Activated naive CD8-positive, alpha-beta T cell treated with anti-CD3 and anti-CD28 coated beads, Interleukin-2, amount 10 ng/mL, durations not matched to agents 7 days and 5 days (primary cell): ENCODE measurements at regions not wholly inside any gene's neighbourhood (a gene's known extent, or its start where the extent isn't known, plus 50 kb on each side); places are given as distances from the start of the nearest gene placed in this dataset.
"Not testable (repeated sequence)": the region's sequence is repeated elsewhere in the genome, so short reads cannot be mapped to it uniquely, and the experiment has no call there.

ENCODE experiments used
- ATAC-seq: fragments of 150-1000 bp; cut with Tn5 transposase; one replicate; pipeline ENCODE4 v1.10.0; 2021; ENCODE audit warnings: low read depth, moderate library complexity
- POLR2A ChIA-PET: fragments of 350-600 bp; sonication (Branson Sonifier 250); formaldehyde crosslinking; loops from one replicate; lab custom pipeline; 2021; ENCODE audit warnings: antibody characterized with exemption; lab: Charles Lee
- DNase-seq: peaks from one replicate; pipeline ENCODE4 v3.0.0; 2021
- H3K27ac Mint-ChIP-seq: one replicate; pipeline ENCODE4 v1.8.0; 2022; ENCODE audit warnings: mild to moderate bottlenecking, mixed read lengths
- H3K27me3 Mint-ChIP-seq: one replicate; pipeline ENCODE4 v1.8.0; 2022; ENCODE audit warnings: mild to moderate bottlenecking, moderate library complexity, mixed read lengths
- H3K36me3 Mint-ChIP-seq: one replicate; pipeline ENCODE4 v1.8.0; 2021; ENCODE audit warnings: mild to moderate bottlenecking, mixed read lengths
- H3K4me1 Mint-ChIP-seq: one replicate; pipeline ENCODE4 v1.8.0; 2021; ENCODE audit warnings: mixed read lengths
- H3K4me3 Mint-ChIP-seq: one replicate; pipeline ENCODE4 v1.8.0; 2022; ENCODE audit warnings: mild to moderate bottlenecking, moderate library complexity, mixed read lengths
- H3K9me3 Mint-ChIP-seq: one replicate; pipeline ENCODE4 v1.8.0; 2021; ENCODE audit warnings: mixed read lengths

DNA sequence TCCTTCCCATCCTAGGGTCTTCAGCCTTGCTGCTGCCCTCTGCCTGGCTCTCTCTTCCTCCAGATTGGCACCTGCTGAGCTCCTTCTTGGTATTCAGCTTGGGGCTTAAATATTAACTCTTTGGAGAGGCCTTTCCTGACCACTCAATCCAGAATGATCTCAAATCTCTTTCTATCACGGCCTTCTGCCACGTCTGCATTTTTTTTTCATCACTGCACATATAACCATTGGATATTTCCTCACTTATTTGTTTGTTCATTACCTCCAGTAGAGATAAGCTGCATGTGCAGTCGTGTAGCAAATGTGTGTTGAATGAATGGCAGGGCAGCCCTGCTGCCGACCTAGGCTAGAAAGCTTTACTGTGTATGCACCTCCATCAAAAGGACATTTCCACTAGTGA is 51.6 kb upstream of the MPP7 start:
- POLR2A ChIA-PET, result interaction anchor here (1.6 kb wide), 1 partner anchor 12 kb away, joined by 5 read pairs; no protein-coding TSS in a partner anchor
- Mint-ChIP-seq H3K27ac (no peak overlapping the region), H3K36me3 (peaks cover 3% of the 10 kb centered on the region)

DNA sequence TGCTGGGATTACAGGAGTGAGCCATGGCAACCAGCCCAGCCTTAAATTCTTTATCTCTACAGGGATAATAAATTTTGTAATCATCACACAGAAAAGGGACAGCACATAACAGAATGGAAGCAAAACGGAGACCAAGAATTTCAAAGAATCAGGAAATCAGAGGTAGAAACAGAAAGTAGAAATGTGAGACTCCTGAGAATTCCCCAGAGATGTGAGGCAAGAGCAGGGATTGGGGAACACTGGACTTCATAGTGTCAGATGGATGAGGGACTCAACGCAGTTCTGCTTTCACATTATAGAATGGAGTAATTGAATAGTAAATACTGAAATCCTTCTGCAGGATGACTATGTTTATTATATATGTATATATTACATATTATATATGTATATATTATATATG is 52.5 kb upstream of the MPP7 start:
- peaks cover 7% of the 10 kb centered on the region for H3K4me1 Mint-ChIP-seq
- no peak overlapping the region for H3K4me3 Mint-ChIP-seq
- no peak for DNase-seq
- no peaks in the 10 kb centered on the region for H3K27me3 Mint-ChIP-seq
- no peaks in the 10 kb centered on the region for H3K9me3 Mint-ChIP-seq
- POLR2A ChIA-PET, result interaction anchor here (1.6 kb wide), 1 partner anchor 11 kb away, joined by 5 read pairs; no protein-coding TSS in a partner anchor
- H3K36me3 Mint-ChIP-seq, result peaks cover 2% of the 10 kb centered on the region
- ATAC-seq, result no peak
- H3K27ac Mint-ChIP-seq, result no peak overlapping the region

More for the DNA sequence above, 51.6 kb upstream of the MPP7 start:
- no peaks in the 10 kb centered on the region for H3K27me3 Mint-ChIP-seq
- H3K4me1 Mint-ChIP-seq, result peaks cover 7% of the 10 kb centered on the region
- no peak for ATAC-seq
- no peaks in the 10 kb centered on the region for H3K9me3 Mint-ChIP-seq
- H3K4me3 Mint-ChIP-seq, result no peak overlapping the region
- DNase-seq, result no peak

DNA sequence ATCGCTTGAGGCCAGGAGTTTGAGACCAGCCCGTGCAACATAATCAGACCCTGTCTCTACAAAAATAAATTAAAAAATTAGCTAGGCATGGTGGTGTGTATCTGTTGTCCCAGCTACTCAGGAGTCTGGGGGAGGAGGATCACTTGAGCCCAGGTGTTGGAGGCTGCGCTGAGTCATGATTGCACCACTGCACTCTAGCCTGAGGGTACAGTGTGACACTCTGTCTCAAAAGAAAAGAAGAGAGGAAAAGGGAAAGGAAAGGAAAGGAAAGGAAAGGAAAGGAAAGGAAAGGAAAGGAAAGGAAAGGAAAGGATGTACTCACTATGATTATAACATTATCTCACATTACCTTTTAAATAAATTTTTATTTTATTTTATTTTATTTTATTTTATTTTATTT is 56.5 kb upstream of the MPP7 start:
- Mint-ChIP-seq H3K36me3 (peaks cover 2% of the 10 kb centered on the region), H3K27me3 (no peaks in the 10 kb centered on the region), H3K9me3 (peaks cover 2% of the 10 kb centered on the region), H3K27ac (no peak overlapping the region), H3K4me3 (no peak overlapping the region), H3K4me1 (peaks cover 10% of the 10 kb centered on the region)
- POLR2A ChIA-PET, result interaction anchor here (0.9 to 1.7 kb wide), 3 partner anchors 9 to 25 kb away, joined by 3 to 6 read pairs (median 4); no protein-coding TSS in a partner anchor
- ATAC-seq (no peak), DNase-seq (no peak)

DNA sequence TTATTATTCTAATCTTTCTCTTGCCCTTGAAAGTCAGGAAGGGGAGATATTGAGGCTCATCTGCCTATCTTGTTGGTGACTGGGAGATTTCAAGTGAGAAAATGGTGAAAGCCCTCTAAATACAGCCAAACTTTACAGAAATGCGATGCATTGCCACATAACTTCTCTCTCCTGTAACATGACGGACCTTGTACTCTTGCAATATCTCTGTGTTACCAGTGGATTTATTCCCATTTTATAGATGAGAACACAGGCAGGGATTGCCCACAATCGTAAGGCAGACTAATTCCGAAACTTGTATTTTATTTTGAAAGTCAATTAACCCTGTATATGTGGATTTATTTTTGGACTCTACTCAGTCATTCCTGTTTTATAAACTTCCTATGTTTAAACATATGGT is 57.3 kb upstream of the MPP7 start:
- Mint-ChIP-seq H3K9me3 (peaks cover 2% of the 10 kb centered on the region), H3K27me3 (no peaks in the 10 kb centered on the region), H3K4me1 (peaks cover 11% of the 10 kb centered on the region), H3K4me3 (no peak overlapping the region), H3K27ac (no peak overlapping the region), H3K36me3 (peaks cover 2% of the 10 kb centered on the region)
- POLR2A ChIA-PET, result no interaction called here
- no peak for DNase-seq
- ATAC-seq, result no peak

DNA sequence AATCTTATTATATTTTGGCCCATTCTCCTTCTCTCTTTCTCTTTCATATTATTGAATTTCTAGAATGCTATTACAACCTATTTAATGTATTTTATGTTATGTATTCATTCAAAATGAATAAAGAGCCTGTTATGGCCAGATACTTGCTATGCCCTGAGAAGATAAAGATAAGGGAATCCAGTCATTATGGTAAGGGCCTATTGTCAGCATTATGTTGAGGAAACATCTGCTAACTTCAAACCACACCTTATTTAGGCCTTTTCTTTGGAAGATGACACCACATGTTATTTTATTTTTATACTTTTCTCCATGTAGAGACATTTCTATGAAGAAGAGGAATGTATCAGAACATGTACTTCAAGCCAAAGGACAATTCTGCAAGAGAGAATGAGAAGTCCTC is 60.5 kb upstream of the MPP7 start:
- Mint-ChIP-seq H3K36me3 (peaks cover 2% of the 10 kb centered on the region), H3K27me3 (no peaks in the 10 kb centered on the region), H3K4me1 (peaks cover 29% of the 10 kb centered on the region), H3K9me3 (peaks cover 2% of the 10 kb centered on the region), H3K4me3 (no peak overlapping the region), H3K27ac (no peak overlapping the region)
- DNase-seq (no peak), ATAC-seq (no peak)
- POLR2A ChIA-PET, result interaction anchor here (12.8 kb wide), 1 partner anchor 31 kb away, joined by 235 read pairs; no protein-coding TSS in a partner anchor

DNA sequence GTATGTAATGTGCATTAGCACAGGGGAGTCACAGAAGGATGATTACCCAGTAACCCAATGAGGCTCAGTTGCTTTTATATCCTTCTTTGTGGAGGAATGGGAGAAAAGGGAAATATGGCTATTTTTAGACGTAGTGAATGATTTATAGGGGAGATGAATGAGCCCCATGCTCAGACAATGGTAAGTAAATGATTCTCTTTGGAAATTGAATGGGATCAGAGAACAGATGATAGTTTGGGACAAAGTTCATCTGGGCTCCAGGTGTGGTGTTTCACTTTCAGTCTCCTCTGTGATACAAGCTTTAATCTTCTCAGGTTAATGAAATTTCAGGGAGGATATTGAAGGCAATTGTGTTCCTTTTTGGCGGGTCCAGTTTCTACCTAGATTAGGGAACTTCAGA is 63.0 kb upstream of the MPP7 start:
- ATAC-seq, result no peak
- H3K36me3 Mint-ChIP-seq, result peaks cover 10% of the 10 kb centered on the region
- peaks cover 3% of the 10 kb centered on the region for H3K9me3 Mint-ChIP-seq
- DNase-seq, result no peak
- peak overlapping the region; percentile 81 for H3K4me3 Mint-ChIP-seq
- peaks cover 41% of the 10 kb centered on the region for H3K4me1 Mint-ChIP-seq
- peak overlapping the region; percentile 98 for H3K27ac Mint-ChIP-seq
- POLR2A ChIA-PET, result interaction anchor here (1.2 to 12.8 kb wide), 5 partner anchors 11 to 63 kb away, joined by 3 to 235 read pairs (median 5); partner anchors contain the start of gene MPP7
- no peaks in the 10 kb centered on the region for H3K27me3 Mint-ChIP-seq

DNA sequence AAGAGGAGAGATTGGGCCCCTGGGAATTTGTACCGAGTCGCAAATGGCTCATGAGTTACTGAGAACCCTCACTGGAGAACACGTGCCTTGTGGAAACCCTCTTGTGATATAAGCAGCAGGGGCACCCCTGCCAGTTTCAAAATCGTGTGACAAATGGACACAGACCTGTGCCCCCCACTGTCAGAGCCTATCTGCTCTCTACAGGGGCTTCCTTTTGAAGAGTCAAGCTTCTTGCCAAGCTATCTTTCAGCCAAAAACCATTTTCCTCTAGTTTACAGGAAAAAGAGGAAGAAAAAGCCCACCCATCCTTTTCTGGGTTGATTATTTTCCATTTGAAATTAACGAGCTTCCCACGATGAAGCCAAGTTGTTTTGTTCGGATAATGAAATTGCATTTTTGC is 64.1 kb upstream of the MPP7 start:
- ATAC-seq (no peak), DNase-seq (no peak)
- H3K36me3 Mint-ChIP-seq, result peaks cover 10% of the 10 kb centered on the region
- H3K9me3 Mint-ChIP-seq, result peaks cover 2% of the 10 kb centered on the region
- peaks cover 41% of the 10 kb centered on the region for H3K4me1 Mint-ChIP-seq
- POLR2A ChIA-PET, result interaction anchor here (1.3 to 12.8 kb wide), 5 partner anchors 12 to 65 kb away, joined by 3 to 235 read pairs (median 6); partner anchors contain the start of gene MPP7
- peak overlapping the region; percentile 98 for H3K27ac Mint-ChIP-seq
- H3K4me3 Mint-ChIP-seq, result no peak overlapping the region
- H3K27me3 Mint-ChIP-seq, result no peaks in the 10 kb centered on the region

DNA sequence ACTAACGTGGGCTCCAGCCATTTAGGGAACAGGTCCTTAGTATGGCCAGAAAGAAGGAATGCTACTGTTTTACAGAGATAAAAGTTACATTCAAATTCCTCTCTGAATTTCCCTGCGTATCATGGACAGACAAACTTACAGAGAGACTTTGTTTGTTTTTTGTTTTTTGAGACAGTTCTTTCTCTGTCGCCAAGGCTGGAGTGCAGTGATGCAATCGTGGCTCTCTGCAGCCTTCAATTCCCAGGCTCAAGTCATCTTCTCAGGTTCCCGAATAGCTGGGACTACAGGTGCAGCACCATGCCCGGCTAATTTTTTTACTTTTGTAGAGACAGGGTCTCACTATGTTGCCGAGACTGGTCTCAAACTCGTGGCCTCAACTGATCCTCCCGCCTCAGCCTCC is 64.5 kb upstream of the MPP7 start:
- H3K36me3 Mint-ChIP-seq, result peaks cover 10% of the 10 kb centered on the region
- DNase-seq, result no peak
- POLR2A ChIA-PET, result interaction anchor here (1.0 to 12.8 kb wide), 7 partner anchors 10 to 1125 kb away, joined by 3 to 235 read pairs (median 9); partner anchors contain the start of gene MPP7
- H3K4me3 Mint-ChIP-seq, result peak overlapping the region; percentile 81
- ATAC-seq, result no peak
- H3K4me1 Mint-ChIP-seq, result peaks cover 41% of the 10 kb centered on the region
- H3K27ac Mint-ChIP-seq, result peak overlapping the region; percentile 98
- H3K27me3 Mint-ChIP-seq, result no peaks in the 10 kb centered on the region
- peaks cover 2% of the 10 kb centered on the region for H3K9me3 Mint-ChIP-seq

DNA sequence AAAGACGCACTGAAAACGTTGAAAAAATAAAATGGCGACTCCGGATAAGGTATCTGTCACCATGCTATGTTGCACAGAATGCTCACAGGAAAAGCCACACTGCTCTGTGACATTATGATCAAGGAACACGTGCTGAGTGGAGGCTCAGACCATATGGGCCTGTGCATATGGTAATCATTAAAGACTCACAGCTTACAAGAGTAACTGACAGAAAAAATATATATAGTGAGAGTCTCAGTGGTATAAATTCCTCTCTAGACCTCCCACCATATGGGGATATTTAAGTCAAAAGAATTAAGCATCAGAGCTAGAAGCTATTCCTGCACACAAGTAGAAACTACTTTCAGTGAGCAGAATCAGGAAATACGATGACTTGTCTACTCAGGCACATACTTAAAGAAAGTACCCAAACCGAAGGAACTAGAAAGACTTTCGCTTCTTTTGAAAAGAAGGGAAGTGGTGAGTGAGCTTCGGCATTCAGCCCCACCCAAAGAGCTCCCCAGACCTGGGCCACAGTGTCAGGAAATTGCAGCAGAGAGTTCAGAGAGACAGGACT is 65.1 kb upstream of the MPP7 start:
- Mint-ChIP-seq H3K27me3 (no peaks in the 10 kb centered on the region), H3K4me3 (peak overlapping the region; percentile 81), H3K4me1 (peaks cover 40% of the 10 kb centered on the region), H3K27ac (peak overlapping the region; percentile 98), H3K36me3 (peaks cover 10% of the 10 kb centered on the region), H3K9me3 (peaks cover 2% of the 10 kb centered on the region)
- DNase-seq (peak; percentile 51), ATAC-seq (peak; percentile 94)
- POLR2A ChIA-PET, result interaction anchor here (0.7 to 12.8 kb wide), 10 partner anchors 9 to 1126 kb away, joined by 3 to 235 read pairs (median 3); partner anchors contain the start of genes MPP7 and WAC

DNA sequence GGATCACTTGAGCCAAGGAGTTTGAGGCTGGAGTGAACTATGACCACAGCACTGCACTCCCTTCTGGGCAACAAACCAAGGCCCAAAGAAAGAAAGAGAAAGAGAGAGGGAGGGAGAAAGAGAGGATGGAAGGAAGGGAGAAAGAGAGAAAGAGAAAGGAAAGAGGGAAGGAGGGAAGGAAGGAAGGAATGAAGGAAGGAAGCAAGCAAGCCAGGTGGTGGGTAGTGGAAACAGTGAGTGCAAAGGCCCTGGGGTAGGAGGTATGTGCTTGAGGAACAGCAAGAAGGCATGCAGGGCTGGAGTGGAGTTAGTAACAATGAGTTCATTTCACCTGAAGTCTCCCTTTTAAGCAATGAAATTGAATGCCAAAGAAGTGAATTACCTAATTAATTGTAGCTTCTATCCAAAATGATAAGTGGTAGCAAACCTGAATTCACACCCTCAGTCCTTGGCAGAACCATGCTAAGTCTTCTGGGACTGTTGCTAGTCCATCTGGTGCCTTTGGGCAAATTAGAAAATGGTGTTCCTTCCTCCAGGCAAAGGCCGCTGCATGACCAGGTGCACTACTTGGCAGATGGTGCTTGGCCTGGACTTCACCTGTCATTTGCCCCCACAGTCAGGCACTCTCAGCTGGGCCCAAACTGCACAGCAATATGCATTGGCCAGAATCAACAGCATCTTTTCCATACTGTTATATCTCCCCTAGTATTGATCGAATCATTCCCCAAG is 67.4 kb upstream of the MPP7 start:
- ATAC-seq, result no peak
- Mint-ChIP-seq H3K27me3 (no peaks in the 10 kb centered on the region), H3K36me3 (peaks cover 10% of the 10 kb centered on the region), H3K4me1 (peaks cover 36% of the 10 kb centered on the region), H3K27ac (peak overlapping the region; percentile 74), H3K4me3 (peak overlapping the region; percentile 8), H3K9me3 (peaks cover 2% of the 10 kb centered on the region)
- DNase-seq, result no peak
- POLR2A ChIA-PET, result interaction anchor here (2.6 to 12.8 kb wide), 2 partner anchors 11 to 38 kb away, joined by 25 to 235 read pairs; no protein-coding TSS in a partner anchor

DNA sequence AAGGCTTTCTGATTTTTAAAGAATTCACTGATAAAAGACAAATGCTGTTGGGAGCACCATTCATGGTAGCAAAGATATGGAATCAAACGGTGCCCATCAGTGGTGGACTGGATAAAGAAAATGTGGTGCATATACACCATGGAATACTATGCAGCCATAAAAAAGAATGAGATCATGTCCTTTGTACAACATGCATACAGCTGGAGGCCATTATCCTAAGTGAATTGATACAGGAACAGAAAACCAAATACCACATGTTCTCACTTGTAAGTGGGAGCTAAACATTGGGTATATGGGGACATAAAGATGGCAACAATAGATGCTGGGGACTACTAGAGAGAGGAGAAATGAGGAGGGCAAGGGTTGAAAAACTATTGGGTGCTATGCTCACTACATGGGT is 68.8 kb upstream of the MPP7 start:
- not testable (repeated sequence) for H3K27ac Mint-ChIP-seq, DNase-seq, H3K9me3 Mint-ChIP-seq, H3K4me3 Mint-ChIP-seq, H3K36me3 Mint-ChIP-seq, H3K27me3 Mint-ChIP-seq, ATAC-seq
- peaks cover 26% of the 10 kb centered on the region for H3K4me1 Mint-ChIP-seq
- POLR2A ChIA-PET, result interaction anchor here (1.2 to 12.8 kb wide), 2 partner anchors 39 to 69 kb away, joined by 7 to 235 read pairs; partner anchors contain the start of gene MPP7

DNA sequence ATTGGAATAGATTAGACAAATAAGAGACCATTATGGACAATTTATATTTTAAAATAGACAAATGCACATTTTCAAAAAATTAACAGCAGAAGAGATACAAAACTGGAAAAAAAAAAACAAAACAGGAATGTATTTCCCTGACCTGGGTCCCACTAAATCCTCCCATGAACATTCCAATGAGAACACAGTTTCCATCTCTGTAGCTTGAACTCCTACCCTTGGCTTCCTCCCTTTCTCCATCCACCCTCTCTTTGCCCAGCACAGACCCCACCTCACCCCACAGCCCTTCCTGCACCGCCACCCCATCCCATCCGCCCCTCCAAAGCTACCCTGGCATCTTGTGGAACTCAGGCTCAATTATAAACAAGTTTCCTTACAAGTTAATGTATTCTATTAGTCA is 71.2 kb upstream of the MPP7 start:
- DNase-seq, result no peak
- no peak overlapping the region for H3K4me3 Mint-ChIP-seq
- POLR2A ChIA-PET, result interaction anchor here (0.6 to 12.8 kb wide), 2 partner anchors 41 to 166 kb away, joined by 3 to 235 read pairs; no protein-coding TSS in a partner anchor
- H3K9me3 Mint-ChIP-seq, result peaks cover 2% of the 10 kb centered on the region
- H3K36me3 Mint-ChIP-seq, result peaks cover 5% of the 10 kb centered on the region
- peaks cover 13% of the 10 kb centered on the region for H3K4me1 Mint-ChIP-seq
- no peaks in the 10 kb centered on the region for H3K27me3 Mint-ChIP-seq
- ATAC-seq, result no peak
- no peak overlapping the region for H3K27ac Mint-ChIP-seq
